Neuronal stem cell (in vitro differentiated cells): ENCODE measurements at regions not wholly inside any gene's neighbourhood (a gene's known extent, or its start where the extent isn't known, plus 50 kb on each side); places are given as distances from the start of the nearest gene placed in this dataset.
A peak's percentile ranks its signal among the peaks of the same experiment; 100 is the strongest.

Experiments used
- DNase-seq: peaks from one replicate; pipeline ENCODE4 v3.0.0-alpha.2; 2013; ENCODE audit warnings: low spot score
- H2AFZ ChIP-seq: one replicate; pipeline ENCODE4 v1.6.1; 2013; ENCODE audit warnings: mild to moderate bottlenecking, low read length, inconsistent platforms
- H2AK5ac ChIP-seq: 2 replicates; pipeline ENCODE4 v1.6.1; 2013; ENCODE audit warnings: low read depth, mild to moderate bottlenecking, inconsistent platforms, low read length, moderate library complexity, mixed read lengths
- H2BK120ac ChIP-seq: 2 replicates; pipeline ENCODE4 v1.6.1; 2013; ENCODE audit warnings: low read depth, mild to moderate bottlenecking, inconsistent platforms, low read length, moderate library complexity, mixed read lengths
- H2BK12ac ChIP-seq: one replicate; pipeline ENCODE4 v1.6.1; 2013; ENCODE audit warnings: low read length, inconsistent platforms
- H2BK15ac ChIP-seq: 2 replicates; pipeline ENCODE4 v1.6.1; 2013; ENCODE audit warnings: mild to moderate bottlenecking, low read length, inconsistent platforms, mixed read lengths
- H2BK5ac ChIP-seq: one replicate; pipeline ENCODE4 v1.6.1; 2013; ENCODE audit warnings: inconsistent platforms, mild to moderate bottlenecking, low read length, moderate library complexity
- H3K14ac ChIP-seq: one replicate; pipeline ENCODE4 v1.6.1; 2013; ENCODE audit warnings: low read length, inconsistent platforms
- H3K18ac ChIP-seq: 2 replicates; pipeline ENCODE4 v1.6.1; 2013; ENCODE audit warnings: low read length, inconsistent platforms
- H3K23ac ChIP-seq: 2 replicates; pipeline ENCODE4 v1.6.1; 2013; ENCODE audit warnings: low read depth, mild to moderate bottlenecking, mixed read lengths, low read length, inconsistent platforms; ENCODE audit not compliant: poor library complexity
- H3K27ac ChIP-seq: replicated peaks from 3 replicates; pipeline ENCODE4 v1.5.1; 2013; ENCODE audit warnings: low read length, inconsistent platforms
- H3K27me3 ChIP-seq, 3 experiments: 2 replicates each; pipeline ENCODE4 v1.6.1; 2013; ENCODE audit warnings: low read length in 3 of 3, mild to moderate bottlenecking in 2 of 3, inconsistent platforms in 1 of 3, low read depth in 1 of 3, mixed read lengths in 1 of 3, moderate library complexity in 1 of 3; ENCODE audit not compliant: control insufficient read depth in 3 of 3, insufficient read depth in 3 of 3
- H3K36me3 ChIP-seq, 2 donors: replicated peaks in 1 of 2; 2 replicates each; pipeline ENCODE4 v1.6.1; 2013; ENCODE audit warnings: low read length in 2 of 2; ENCODE audit not compliant: control insufficient read depth in 2 of 2, insufficient read depth in 2 of 2
- H3K4ac ChIP-seq: 2 replicates; pipeline ENCODE4 v1.6.1; 2013; ENCODE audit warnings: inconsistent platforms, mild to moderate bottlenecking, low read length, moderate library complexity
- H3K4me1 ChIP-seq, 2 donors: 1 replicate in 1 of 2; 2 replicates in 1 of 2; pipeline ENCODE4 v1.6.1; 2013; ENCODE audit warnings: low read length in 2 of 2, low read depth in 1 of 2; ENCODE audit not compliant: control insufficient read depth in 2 of 2, insufficient read depth in 1 of 2
- H3K4me2 ChIP-seq: one replicate; pipeline ENCODE4 v1.6.1; 2013; ENCODE audit warnings: mild to moderate bottlenecking, low read length, inconsistent platforms; ENCODE audit not compliant: insufficient read depth, poor library complexity, severe bottlenecking
- H3K4me3 ChIP-seq, 2 donors: 2 replicates each; pipeline ENCODE4 v1.5.1; 2013; ENCODE audit warnings: low read length in 2 of 2, mild to moderate bottlenecking in 2 of 2, inconsistent platforms in 1 of 2, moderate library complexity in 1 of 2
- H3K79me1 ChIP-seq: one replicate; pipeline ENCODE4 v1.6.1; 2013; ENCODE audit warnings: low read depth, mild to moderate bottlenecking, inconsistent platforms, low read length, moderate library complexity
- H3K9ac ChIP-seq: one replicate; pipeline ENCODE4 v1.6.1; 2013; ENCODE audit warnings: mild to moderate bottlenecking, low read depth, low read length, inconsistent platforms; ENCODE audit not compliant: poor library complexity
- H3K9me3 ChIP-seq, 2 donors: replicated peaks in 1 of 2; 2 replicates each; pipeline versions ENCODE3 to v1.6.1; 2013; ENCODE audit warnings: low read length in 2 of 2, mild to moderate bottlenecking in 2 of 2, inconsistent platforms in 1 of 2, low read depth in 1 of 2, mixed read lengths in 1 of 2, moderate library complexity in 1 of 2; ENCODE audit not compliant: control insufficient read depth in 2 of 2, insufficient read depth in 1 of 2
- H4K8ac ChIP-seq: one replicate; pipeline ENCODE4 v1.6.1; 2013; ENCODE audit warnings: low read depth, mild to moderate bottlenecking, inconsistent platforms, low read length, moderate library complexity
- H4K91ac ChIP-seq: one replicate; pipeline ENCODE4 v1.6.1; 2013; ENCODE audit warnings: low read length, low read depth, mild to moderate bottlenecking, inconsistent platforms; ENCODE audit not compliant: poor library complexity
- WGBS, 2 donors: extraction: QIAGEN DNeasy Blood & Tissue Kit; methylation state at CpG; one replicate each; pipeline ENCODE4 v1.1.7; 2013; ENCODE audit warnings: missing lambda C conversion rate in 2 of 2, mixed read lengths in 1 of 2; ENCODE audit not compliant: insufficient read length in 2 of 2, insufficient replicate concordance in 1 of 2; ENCODE audit errors: extremely low coverage in 2 of 2; 5-methylcytosine and 5-hydroxymethylcytosine counted together

DNA sequence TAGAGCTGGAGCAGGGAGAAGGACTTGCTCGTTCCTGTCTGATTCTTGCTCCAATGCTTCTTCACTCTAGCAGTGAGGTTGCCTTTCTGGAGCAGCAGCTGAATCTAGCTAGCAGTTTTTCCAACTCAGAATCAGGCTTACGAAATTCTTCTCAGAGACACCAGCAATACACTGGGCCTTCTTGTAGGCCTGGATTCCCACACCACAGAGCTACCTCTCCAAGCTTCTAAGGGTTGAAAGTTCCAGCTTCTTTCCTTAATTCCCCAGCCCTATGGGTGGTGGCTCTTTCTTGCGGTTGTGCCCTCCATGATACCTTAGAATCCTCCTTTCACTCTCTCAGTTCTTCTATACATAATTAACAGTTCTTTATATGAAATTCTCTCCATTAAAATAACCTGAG, 586.6 kb downstream of the INHBA start:
- Histone ChIP-seq H4K8ac (no peak overlapping the region), H2AK5ac (no peak overlapping the region), H2BK120ac (no peak overlapping the region), H3K27me3 (no peaks in the 10 kb centered on the region), H3K23ac (no peak overlapping the region), H3K4me2 (no peak overlapping the region), H2BK15ac (no peak overlapping the region), H3K4ac (no peak overlapping the region), H3K14ac (no peak overlapping the region), H3K4me3 (no peak overlapping the region), H3K18ac (no peak overlapping the region), H4K91ac (no peak overlapping the region), H3K79me1 (no peaks in the 10 kb centered on the region), H3K9me3 (no peaks in the 10 kb centered on the region), H3K36me3 (no peaks in the 10 kb centered on the region), H2BK12ac (no peak overlapping the region), H2AFZ (peak overlapping the region; percentile 68), H2BK5ac (no peak overlapping the region), H3K27ac (no peak overlapping the region), H3K4me1 (peaks cover 0 to 2% of the 10 kb centered on the region in 2 donors), H3K9ac (no peak overlapping the region)
- DNase-seq: no peak
- no CpG with 5 or more reads among the region's 3 CpGs for WGBS, 2 donors

DNA sequence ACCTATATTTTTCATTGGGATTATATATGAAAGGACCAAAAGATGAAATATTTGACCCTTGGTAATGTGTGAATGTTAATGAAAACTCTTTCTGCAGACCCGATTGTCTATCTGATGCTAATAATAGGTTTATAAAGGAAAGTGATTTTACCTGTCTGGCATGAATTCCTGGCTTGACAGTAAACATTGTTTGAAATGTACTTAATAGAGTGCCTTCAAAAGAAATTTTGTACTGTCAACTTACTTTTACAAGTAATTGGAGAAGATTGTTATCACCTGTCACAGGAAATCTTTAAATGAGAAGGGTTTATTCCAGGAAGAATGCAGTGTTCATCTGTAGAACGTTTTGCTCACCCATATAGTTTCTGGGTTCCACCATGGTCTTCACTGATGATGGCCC, 588.2 kb downstream of the INHBA start:
- H2BK15ac ChIP-seq: no peak overlapping the region
- H3K79me1 ChIP-seq: no peaks in the 10 kb centered on the region
- H3K27ac ChIP-seq: no peak overlapping the region
- no peak overlapping the region for H3K23ac ChIP-seq
- H3K27me3 ChIP-seq: no peaks in the 10 kb centered on the region
- H3K4me1 ChIP-seq: peaks cover 0 to 2% of the 10 kb centered on the region in 2 donors
- no peak overlapping the region for H4K8ac ChIP-seq
- DNase-seq: no peak
- H3K14ac ChIP-seq: no peak overlapping the region
- H4K91ac ChIP-seq: no peak overlapping the region
- no peak overlapping the region for H3K9ac ChIP-seq
- no peak overlapping the region for H3K4ac ChIP-seq
- no peak overlapping the region for H2BK12ac ChIP-seq
- no CpG with 5 or more reads among the region's 2 CpGs for WGBS, 2 donors
- H3K18ac ChIP-seq: no peak overlapping the region
- no peaks in the 10 kb centered on the region for H3K9me3 ChIP-seq
- no peak overlapping the region for H3K4me2 ChIP-seq
- no peak overlapping the region for H2BK5ac ChIP-seq
- H2BK120ac ChIP-seq: no peak overlapping the region
- H2AFZ ChIP-seq: no peak overlapping the region
- H3K4me3 ChIP-seq: no peak overlapping the region
- H2AK5ac ChIP-seq: no peak overlapping the region
- H3K36me3 ChIP-seq: no peaks in the 10 kb centered on the region

DNA sequence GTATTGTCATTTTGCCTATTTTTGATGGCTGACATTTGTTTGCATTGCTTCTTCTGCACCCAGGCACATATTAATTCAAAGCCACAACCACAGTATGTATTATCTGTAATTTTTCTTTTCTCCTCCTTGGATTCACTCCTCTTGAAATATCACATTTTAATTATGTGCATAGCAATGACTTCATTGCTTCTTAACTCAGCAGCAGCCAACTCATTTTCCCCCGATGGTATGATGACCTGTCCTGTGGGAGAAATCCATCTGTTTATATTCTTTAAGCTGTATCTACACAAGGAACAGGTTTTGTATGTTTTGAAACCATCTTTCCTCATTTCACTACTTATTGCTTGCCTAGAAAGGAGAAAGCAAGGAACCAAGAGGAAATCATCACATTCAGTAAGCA, 588.8 kb downstream of the INHBA start:
- H3K27ac ChIP-seq: no peak overlapping the region
- no peaks in the 10 kb centered on the region for H3K27me3 ChIP-seq
- no peak overlapping the region for H4K8ac ChIP-seq
- H3K9ac ChIP-seq: no peak overlapping the region
- no peak overlapping the region for H3K18ac ChIP-seq
- no peak overlapping the region for H2AK5ac ChIP-seq
- no peak overlapping the region for H2BK15ac ChIP-seq
- H3K9me3 ChIP-seq: no peaks in the 10 kb centered on the region
- no peak overlapping the region for H2BK120ac ChIP-seq
- H4K91ac ChIP-seq: no peak overlapping the region
- DNase-seq: no peak
- no peaks in the 10 kb centered on the region for H3K36me3 ChIP-seq
- H3K4me3 ChIP-seq: no peak overlapping the region
- no peak overlapping the region for H2BK12ac ChIP-seq
- H3K4me2 ChIP-seq: no peak overlapping the region
- peaks cover 0 to 2% of the 10 kb centered on the region in 2 donors for H3K4me1 ChIP-seq
- no peaks in the 10 kb centered on the region for H3K79me1 ChIP-seq
- WGBS, 2 donors: no CpG with 5 or more reads among the region's 1 CpG
- H2AFZ ChIP-seq: no peak overlapping the region
- no peak overlapping the region for H2BK5ac ChIP-seq
- H3K4ac ChIP-seq: no peak overlapping the region
- H3K14ac ChIP-seq: no peak overlapping the region
- no peak overlapping the region for H3K23ac ChIP-seq

DNA sequence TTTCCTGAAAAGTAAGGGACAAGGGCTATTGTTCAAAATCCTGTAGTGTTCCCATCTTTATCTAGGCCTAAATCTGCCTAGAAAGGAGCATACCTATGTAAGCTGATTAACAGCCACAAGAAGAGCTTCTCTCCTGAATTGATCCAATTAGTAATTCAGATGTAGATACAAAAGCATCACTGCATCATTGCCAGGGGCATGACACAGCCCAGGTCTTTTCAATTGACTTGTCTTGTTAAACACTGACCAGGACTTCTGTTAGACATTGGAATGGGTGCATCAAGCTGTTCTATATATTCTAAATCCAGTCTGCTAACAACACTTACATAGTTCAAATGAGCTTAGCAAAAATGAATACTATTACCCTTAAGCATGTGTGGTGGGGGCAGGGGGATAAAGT, 589.2 kb downstream of the INHBA start:
- Histone ChIP-seq H3K9ac (no peak overlapping the region), H2AFZ (no peak overlapping the region), H3K4me2 (no peak overlapping the region), H2AK5ac (no peak overlapping the region), H3K27ac (no peak overlapping the region), H3K27me3 (no peaks in the 10 kb centered on the region), H3K9me3 (no peaks in the 10 kb centered on the region), H3K79me1 (no peaks in the 10 kb centered on the region), H2BK15ac (no peak overlapping the region), H3K14ac (no peak overlapping the region), H3K23ac (no peak overlapping the region), H4K8ac (no peak overlapping the region), H3K36me3 (no peaks in the 10 kb centered on the region), H3K18ac (no peak overlapping the region), H3K4me3 (no peak overlapping the region), H3K4ac (no peak overlapping the region), H2BK12ac (no peak overlapping the region), H2BK5ac (no peak overlapping the region), H4K91ac (no peak overlapping the region), H2BK120ac (no peak overlapping the region), H3K4me1 (peaks cover 0 to 2% of the 10 kb centered on the region in 2 donors)
- DNase-seq: no peak
